Right cardiac atrium (tissue), 5 donors: ENCODE measurements at regions not wholly inside any gene's neighbourhood (a gene's known extent, or its start where the extent isn't known, plus 50 kb on each side); places are given as distances from the start of the nearest gene placed in this dataset.

Experiments
- ATAC-seq, 2 donors: fragments of 200-7000 bp; cut with Tn5 transposase; one replicate each; pipeline versions ENCODE4 v1.8.0 to v1.9.1; 2020; ENCODE audit warnings: moderate library complexity in 2 of 2, mild to moderate bottlenecking in 1 of 2
- DNase-seq, 3 donors: peaks; one replicate each; pipeline ENCODE4 v3.0.0-alpha.2; 2020
- H3K27ac ChIP-seq: one replicate; pipeline ENCODE4 v1.5.1; 2013; ENCODE audit warnings: mild to moderate bottlenecking, low read length, control low read depth, moderate library complexity
- H3K27me3 ChIP-seq: one replicate; pipeline ENCODE4 v1.6.1; 2013; ENCODE audit not compliant: control insufficient read depth, insufficient read depth
- H3K4me1 ChIP-seq: one replicate; pipeline ENCODE4 v1.6.1; 2013; ENCODE audit warnings: low read length; ENCODE audit not compliant: control insufficient read depth, insufficient read depth
- H3K4me3 ChIP-seq: one replicate; pipeline ENCODE4 v1.5.1; 2013; ENCODE audit warnings: low read length, control low read depth
- H3K9me3 ChIP-seq: one replicate; pipeline ENCODE4 v1.6.1; 2013; ENCODE audit warnings: low read length; ENCODE audit not compliant: control insufficient read depth
- WGBS: extraction: QIAGEN DNeasy Blood & Tissue Kit; methylation state at CpG from one replicate; pipeline ENCODE4 v1.1.7; 2013; 5-methylcytosine and 5-hydroxymethylcytosine counted together
- intact Hi-C, 4 donors: fragments of 100-400 bp; cut with DNase I; formaldehyde crosslinking; loops; one replicate each; pipeline versions ENCODE4 v1.11.0 to v1.14.0; 2022 to 2023
- donor health status: healthy with polysubstance abuse.
- donor health status: DM: no; HTN: yes; CAD: no.
- donor health status: DM: no; HTN: no; CAD: no.
- donor health status: DM: no; HTN: yes; CAD: no; lungs with severe emphysema.
- donor health status: DM: yes; HTN: yes; CAD: no.

GRCh38 chr9:91035825-91036208 lies 234.2 kb downstream of the SYK start:
- intact Hi-C loops: loop anchor here in 3 of 4 donors (5.0 to 10.0 kb wide), 3 partner anchors 389 to 399 kb away; partner anchors contain the start of gene NFIL3 (in 1 of the 3)
- 92% methylated on average over 10 of the region's 10 CpGs for WGBS
- no peak overlapping the region for H3K4me3 ChIP-seq
- no peak for ATAC-seq
- no peak for DNase-seq
- no peaks in the 10 kb centered on the region for H3K4me1 ChIP-seq
- no peaks in the 10 kb centered on the region for H3K9me3 ChIP-seq
- H3K27ac ChIP-seq: no peak overlapping the region
- H3K27me3 ChIP-seq: no peaks in the 10 kb centered on the region

GRCh38 chr9:91036356-91036755 lies 234.7 kb downstream of the SYK start:
- Histone ChIP-seq H3K4me1 (no peaks in the 10 kb centered on the region), H3K4me3 (no peak overlapping the region), H3K27me3 (no peaks in the 10 kb centered on the region), H3K9me3 (no peaks in the 10 kb centered on the region), H3K27ac (no peak overlapping the region)
- DNase-seq: peak in 1 of 3 donors; percentile 36
- no peak for ATAC-seq
- intact Hi-C loops: loop anchor here in 3 of 4 donors (5.0 to 10.0 kb wide), 3 partner anchors 388 to 398 kb away; partner anchors contain the start of gene NFIL3 (in 1 of the 3)
- WGBS: 92% methylated on average over 8 of the region's 8 CpGs

DNA sequence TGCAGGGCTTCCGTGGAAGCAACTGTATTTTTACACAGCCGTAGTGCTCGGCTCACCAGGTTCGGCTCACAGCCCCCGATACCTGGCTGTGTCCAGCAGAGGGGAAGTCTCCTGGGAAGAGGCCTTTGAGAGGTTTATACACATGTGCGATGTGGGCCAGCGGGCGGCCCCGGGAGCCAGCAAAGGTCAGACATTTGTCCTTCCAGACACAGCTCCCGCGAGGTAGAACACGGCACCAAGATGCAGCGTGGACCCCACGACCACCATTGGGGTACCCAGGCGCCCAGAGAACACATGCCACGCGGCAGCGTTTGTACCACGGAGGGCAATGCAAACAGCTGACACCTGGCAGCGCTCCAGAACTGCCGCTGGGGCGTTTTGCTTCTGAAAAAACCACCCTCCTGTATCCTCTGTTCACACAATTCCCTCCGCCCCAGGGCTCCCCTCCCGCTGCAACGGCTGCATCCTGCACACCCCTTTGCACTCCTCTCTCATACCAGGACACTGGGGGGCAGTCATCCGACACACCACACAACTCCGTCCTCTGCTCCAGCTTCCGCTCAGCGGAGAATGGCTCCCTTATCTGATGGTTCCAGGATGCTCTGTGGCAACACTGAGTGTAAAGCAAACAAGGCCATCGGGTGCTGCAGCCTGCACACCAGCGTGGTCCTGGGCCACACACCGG lies 235.3 kb downstream of the SYK start:
- H3K4me3 ChIP-seq: no peak overlapping the region
- DNase-seq: peak; percentile 83 to 86 (median 85)
- intact Hi-C loops: loop anchor here in 3 of 4 donors (5.0 to 10.0 kb wide), 3 partner anchors 388 to 398 kb away; partner anchors contain the start of gene NFIL3 (in 1 of the 3)
- peak; percentile 97 to 98 for ATAC-seq
- WGBS: 28% methylated on average over 32 of the region's 32 CpGs
- no peaks in the 10 kb centered on the region for H3K9me3 ChIP-seq
- H3K4me1 ChIP-seq: no peaks in the 10 kb centered on the region
- H3K27me3 ChIP-seq: no peaks in the 10 kb centered on the region
- no peak overlapping the region for H3K27ac ChIP-seq

DNA sequence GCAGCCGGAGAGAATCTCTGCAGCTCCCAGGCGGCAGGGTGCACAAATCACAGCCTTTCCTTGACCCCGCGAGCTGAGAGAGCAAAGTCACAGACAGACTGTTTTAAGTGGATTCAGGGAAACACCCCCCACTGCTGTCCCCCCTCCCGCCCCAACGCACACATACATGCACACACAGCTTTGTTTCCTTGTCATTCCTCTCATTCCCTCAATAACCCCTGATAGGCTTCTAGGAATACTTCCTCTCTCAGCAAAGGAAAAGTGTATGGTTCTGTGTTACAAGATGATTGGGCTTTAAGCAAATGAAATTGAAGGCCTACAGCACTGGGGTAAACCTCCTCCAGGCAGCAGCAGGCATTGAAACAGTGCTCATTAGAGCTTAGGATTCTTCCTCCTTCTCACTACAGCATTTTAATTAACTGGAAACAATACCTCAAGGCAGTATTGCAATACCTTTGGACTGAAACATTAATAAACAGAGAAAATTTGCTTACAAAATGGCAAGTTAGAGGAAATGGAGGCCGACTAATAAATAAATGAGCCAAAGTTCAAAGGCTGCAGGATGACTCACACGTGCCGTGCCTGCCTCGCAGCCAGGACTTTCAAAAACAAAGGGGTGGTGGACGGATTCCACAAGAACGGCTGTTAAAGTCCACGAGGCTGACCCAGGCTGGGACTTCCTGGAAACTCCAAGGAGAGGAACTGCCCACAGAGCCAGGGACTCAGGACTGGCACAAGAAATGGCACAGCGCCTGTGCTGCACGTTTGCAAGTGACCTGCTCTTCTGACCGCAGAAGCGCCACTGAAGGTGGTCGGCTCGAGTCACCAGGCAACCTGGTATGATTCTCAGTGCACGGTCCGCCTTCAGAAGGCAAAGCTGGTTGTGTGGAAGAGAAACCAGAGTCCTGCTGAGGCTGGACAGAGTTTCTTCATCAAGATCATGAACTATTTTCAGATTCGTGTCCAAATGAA lies 236.2 kb downstream of the SYK start:
- WGBS: 42% methylated on average over 22 of the region's 22 CpGs
- H3K4me3 ChIP-seq: no peak overlapping the region
- DNase-seq (peak; percentile 41 to 47 (median 47)), ATAC-seq (peak; percentile 44 to 76)
- no peaks in the 10 kb centered on the region for H3K9me3 ChIP-seq
- no peaks in the 10 kb centered on the region for H3K27me3 ChIP-seq
- intact Hi-C loops: loop anchor here in 3 of 4 donors (5.0 to 10.0 kb wide), 3 partner anchors 387 to 397 kb away; partner anchors contain the start of gene NFIL3 (in 1 of the 3)
- no peak overlapping the region for H3K27ac ChIP-seq
- H3K4me1 ChIP-seq: no peaks in the 10 kb centered on the region

DNA sequence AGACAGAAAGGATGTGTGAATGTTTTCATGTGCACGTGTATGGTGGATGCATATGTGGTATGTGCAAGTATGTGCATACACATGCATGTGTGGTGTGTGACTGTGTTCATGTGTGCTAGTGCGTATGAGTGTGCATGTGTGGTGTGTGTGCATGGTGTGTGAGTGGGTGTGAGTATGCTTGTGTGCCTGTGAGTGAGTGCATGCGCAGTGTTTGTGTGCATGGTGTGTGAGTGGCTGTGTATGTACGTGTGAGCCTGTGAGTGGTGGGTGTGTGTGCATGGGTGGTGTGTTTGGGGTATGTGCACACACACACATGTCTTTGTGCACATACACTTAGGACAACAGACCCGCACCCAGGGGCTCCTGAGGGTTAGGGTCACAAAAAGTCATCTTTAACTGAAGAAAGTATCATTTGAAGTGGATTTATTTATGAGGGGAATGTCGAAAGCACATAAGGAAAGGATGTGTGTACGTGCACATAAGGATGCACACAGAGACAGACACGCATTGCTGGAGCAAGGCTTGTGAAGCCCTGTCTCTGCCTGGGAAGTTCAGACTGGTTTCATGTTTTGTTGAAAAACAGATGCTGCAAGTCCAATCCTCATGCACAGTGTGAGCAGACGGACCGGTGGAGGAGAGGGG lies 237.0 kb downstream of the SYK start:
- ATAC-seq (no peak), DNase-seq (no peak)
- H3K4me3 ChIP-seq: no peak overlapping the region
- intact Hi-C loops: loop anchor here in 3 of 4 donors (5.0 to 10.0 kb wide), 3 partner anchors 386 to 396 kb away; partner anchors contain the start of gene NFIL3 (in 1 of the 3)
- no peaks in the 10 kb centered on the region for H3K27me3 ChIP-seq
- H3K4me1 ChIP-seq: no peaks in the 10 kb centered on the region
- no peak overlapping the region for H3K27ac ChIP-seq
- no peaks in the 10 kb centered on the region for H3K9me3 ChIP-seq
- WGBS: 93% methylated on average over 10 of the region's 10 CpGs

GRCh38 chr9:91039125-91039834 lies 237.7 kb downstream of the SYK start:
- Histone ChIP-seq H3K4me3 (no peak overlapping the region), H3K9me3 (no peaks in the 10 kb centered on the region), H3K27ac (no peak overlapping the region), H3K4me1 (no peaks in the 10 kb centered on the region), H3K27me3 (no peaks in the 10 kb centered on the region)
- intact Hi-C loops: loop anchor here in 3 of 4 donors (5.0 to 10.0 kb wide), 3 partner anchors 386 to 396 kb away; partner anchors contain the start of gene NFIL3 (in 1 of the 3)
- DNase-seq: peak in 1 of 3 donors; percentile 28
- no peak for ATAC-seq
- 95% methylated on average over 8 of the region's 8 CpGs for WGBS

DNA sequence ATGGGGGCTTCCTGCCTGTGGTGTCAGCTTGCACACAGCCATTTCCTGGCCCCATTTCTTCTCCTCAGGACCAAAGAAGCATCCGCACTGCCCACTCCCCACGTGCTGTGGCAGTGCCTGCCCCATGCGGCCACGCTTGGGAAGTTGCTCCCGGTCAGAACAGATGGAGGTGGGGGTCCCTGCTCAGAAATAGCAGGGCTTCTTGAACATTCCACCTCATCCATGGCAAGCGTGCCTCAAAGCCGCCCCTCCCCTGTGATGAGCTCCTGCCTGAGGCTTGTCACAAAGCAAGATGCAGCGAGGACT lies 238.2 kb downstream of the SYK start:
- intact Hi-C loops: loop anchor here in 3 of 4 donors (5.0 to 10.0 kb wide), 3 partner anchors 385 to 395 kb away; partner anchors contain the start of gene NFIL3 (in 1 of the 3)
- no peaks in the 10 kb centered on the region for H3K4me1 ChIP-seq
- H3K27me3 ChIP-seq: no peaks in the 10 kb centered on the region
- WGBS: 93% methylated on average over 8 of the region's 8 CpGs
- H3K27ac ChIP-seq: no peak overlapping the region
- H3K9me3 ChIP-seq: no peaks in the 10 kb centered on the region
- DNase-seq (no peak), ATAC-seq (no peak)
- no peak overlapping the region for H3K4me3 ChIP-seq

- H3K27me3 ChIP-seq: no peaks in the 10 kb centered on the region
- H3K4me3 ChIP-seq: no peak overlapping the region
- H3K4me1 ChIP-seq: no peaks in the 10 kb centered on the region
- no peaks in the 10 kb centered on the region for H3K9me3 ChIP-seq
- H3K27ac ChIP-seq: no peak overlapping the region
- WGBS: 96% methylated on average over 14 of the region's 14 CpGs
- intact Hi-C loops: no loop called here
- DNase-seq (no peak), ATAC-seq (no peak)
Observed at GRCh38 chr9:91040371-91041215, 239.0 kb downstream of the SYK start.

- no peak overlapping the region for H3K27ac ChIP-seq
- H3K9me3 ChIP-seq: no peaks in the 10 kb centered on the region
- no peaks in the 10 kb centered on the region for H3K27me3 ChIP-seq
- WGBS: 85% methylated on average over 4 of the region's 4 CpGs
- ATAC-seq (no peak), DNase-seq (no peak)
- no peaks in the 10 kb centered on the region for H3K4me1 ChIP-seq
- intact Hi-C loops: no loop called here
- H3K4me3 ChIP-seq: no peak overlapping the region
Observed at GRCh38 chr9:91042024-91042423, 240.4 kb downstream of the SYK start.
